ENCODE measurements at regions not wholly inside any gene's neighbourhood (a gene's known extent, or its start where the extent isn't known, plus 50 kb on each side); places are given as distances from the start of the nearest gene placed in this dataset.
A peak's percentile ranks its signal among the peaks of the same experiment; 100 is the strongest.

GRCh38 chr1:82321794-82322193, 521.1 kb downstream of the ADGRL2 start:
- no peak for TF ChIP-seq CTCF (conservative IDR thresholded peaks at IDR 0.05; ENCODE audit: control insufficient read depth, insufficient read depth, low read depth, low read length)
- no peak for DNase-seq (ENCODE audit: low read depth)
- no peak overlapping the region for H3K4me3 ChIP-seq (ENCODE audit: control insufficient read depth, low read depth, low read length)

GRCh38 chr1:82319546-82319945, 518.8 kb downstream of the ADGRL2 start:
- TF ChIP-seq CTCF (conservative IDR thresholded peaks at IDR 0.05; ENCODE audit: control insufficient read depth, insufficient read depth, low read depth, low read length), result no peak
- no peak overlapping the region for H3K4me3 ChIP-seq (ENCODE audit: control insufficient read depth, low read depth, low read length)
- no peak for DNase-seq (ENCODE audit: low read depth)

- no peak for TF ChIP-seq CTCF (conservative IDR thresholded peaks at IDR 0.05; ENCODE audit: control insufficient read depth, insufficient read depth, low read depth, low read length)
- DNase-seq (ENCODE audit: low read depth), result peak; percentile 35
Observed at GRCh38 chr1:82318921-82319320, 518.2 kb downstream of the ADGRL2 start.

GRCh38 chr1:82318265-82318664, 517.5 kb downstream of the ADGRL2 start:
- TF ChIP-seq CTCF (conservative IDR thresholded peaks at IDR 0.05; ENCODE audit: control insufficient read depth, insufficient read depth, low read depth, low read length), result no peak
- DNase-seq (ENCODE audit: low read depth), result peak; percentile 29
- no peak overlapping the region for H3K4me3 ChIP-seq (ENCODE audit: control insufficient read depth, low read depth, low read length)

More at GRCh38 chr1:82318921-82319320, 518.2 kb downstream of the ADGRL2 start:
- H3K4me3 ChIP-seq (ENCODE audit: control insufficient read depth, low read depth, low read length), result no peak overlapping the region

- peak; percentile 31 for DNase-seq (ENCODE audit: low read depth)
- H3K4me3 ChIP-seq (ENCODE audit: control insufficient read depth, low read depth, low read length), result no peak overlapping the region
- TF ChIP-seq CTCF (conservative IDR thresholded peaks at IDR 0.05; ENCODE audit: control insufficient read depth, insufficient read depth, low read depth, low read length), result no peak
Observed at GRCh38 chr1:82317671-82318070, 516.9 kb downstream of the ADGRL2 start.

GRCh38 chr1:82299656-82300055, 498.9 kb downstream of the ADGRL2 start:
- no peak overlapping the region for H3K4me3 ChIP-seq (ENCODE audit: control insufficient read depth, low read depth, low read length)
- TF ChIP-seq CTCF (conservative IDR thresholded peaks at IDR 0.05; ENCODE audit: control insufficient read depth, insufficient read depth, low read depth, low read length), result no peak
- DNase-seq (ENCODE audit: low read depth), result no peak

- no peak for TF ChIP-seq CTCF (conservative IDR thresholded peaks at IDR 0.05; ENCODE audit: control insufficient read depth, insufficient read depth, low read depth, low read length)
- H3K4me3 ChIP-seq (ENCODE audit: control insufficient read depth, low read depth, low read length), result no peak overlapping the region
- DNase-seq (ENCODE audit: low read depth), result no peak
Observed at GRCh38 chr1:82299056-82299455, 498.3 kb downstream of the ADGRL2 start.
